Stomach (tissue), 4 donors: ENCODE measurements at regions not wholly inside any gene's neighbourhood (a gene's known extent, or its start where the extent isn't known, plus 50 kb on each side); places are given as distances from the start of the nearest gene placed in this dataset.

Experiments
- EP300 ChIP-seq: sonication (generic); formaldehyde crosslinking; IDR thresholded peaks from one replicate; pipeline ENCODE4 v1.6.1; 2017; ENCODE audit warnings: antibody characterized with exemption
- POLR2A ChIP-seq, 4 donors: fragments of 450-650 bp; IDR thresholded peaks; one replicate each; pipeline ENCODE4 v1.6.1; 2016; ENCODE audit warnings: antibody characterized with exemption in 4 of 4, control low read depth in 2 of 4, mild to moderate bottlenecking in 1 of 4, moderate library complexity in 1 of 4
- POLR2AphosphoS5 ChIP-seq, 3 donors: sonication (generic); formaldehyde crosslinking; IDR thresholded peaks; one replicate each; pipeline ENCODE4 v1.6.1; 2016; ENCODE audit warnings: antibody characterized with exemption in 3 of 3
- TF ChIP-seq, protein P1 (sequence below), 7 experiments: fragments of 450-650 bp in 4 of 7; fragments of 200-600 bp in 3 of 7; sonication (generic) in 3 of 7; IDR thresholded peaks; one replicate each; pipeline ENCODE4 v1.5.1; 2016 to 2019; ENCODE audit warnings: antibody characterized with exemption in 7 of 7, control low read depth in 2 of 7, mild to moderate bottlenecking in 1 of 7

DNA sequence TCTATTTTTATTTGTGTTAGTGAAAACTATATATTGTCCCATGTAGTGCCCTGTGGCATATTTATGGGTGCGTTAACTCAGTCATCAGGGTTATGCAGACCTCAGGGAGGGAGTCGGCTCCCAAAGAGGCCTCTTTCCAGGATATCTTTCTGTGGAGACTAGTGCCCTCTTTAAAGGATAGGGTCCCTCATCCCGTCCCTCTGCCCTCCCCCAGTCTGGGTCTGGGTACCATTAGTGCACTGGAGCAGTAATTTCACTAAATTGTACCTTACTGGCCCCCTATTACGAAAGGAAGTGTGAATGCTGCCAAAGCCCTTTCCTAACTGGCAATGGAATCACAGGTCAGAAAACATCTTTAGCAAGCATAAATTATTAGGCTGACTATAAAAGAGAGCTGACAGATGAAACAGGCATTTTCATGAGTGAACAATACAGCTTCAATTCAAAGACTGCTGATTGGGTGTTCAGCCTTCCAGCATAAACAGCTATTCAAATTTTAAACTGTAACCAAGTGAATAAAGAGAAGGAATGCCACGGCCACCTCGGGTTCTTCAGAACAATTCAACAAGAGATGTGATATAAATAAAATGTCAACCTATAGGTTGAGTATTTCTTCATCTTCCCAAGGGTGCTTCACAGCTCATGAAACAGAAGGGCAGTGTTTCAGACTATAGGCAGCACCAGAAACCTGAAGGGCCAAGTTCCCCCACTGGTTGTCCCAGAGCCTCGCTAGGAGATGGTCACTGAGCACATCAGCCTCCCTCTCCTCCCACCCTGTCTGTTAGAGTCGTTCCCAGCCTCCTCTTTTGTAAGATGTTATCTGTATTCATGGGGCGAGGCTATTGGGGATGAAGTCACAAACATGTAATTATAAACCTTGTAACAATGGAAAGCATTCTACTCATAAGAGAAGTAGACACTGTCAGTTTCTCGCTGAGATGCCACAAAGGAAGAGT, 318.7 kb downstream of the TMEM161B start:
- TF ChIP-seq POLR2AphosphoS5 (IDR thresholded peaks at IDR 0.05) (no peak), POLR2A (IDR thresholded peaks at IDR 0.05) (no peak), EP300 (no peak)
- TF ChIP-seq, protein P1, sequence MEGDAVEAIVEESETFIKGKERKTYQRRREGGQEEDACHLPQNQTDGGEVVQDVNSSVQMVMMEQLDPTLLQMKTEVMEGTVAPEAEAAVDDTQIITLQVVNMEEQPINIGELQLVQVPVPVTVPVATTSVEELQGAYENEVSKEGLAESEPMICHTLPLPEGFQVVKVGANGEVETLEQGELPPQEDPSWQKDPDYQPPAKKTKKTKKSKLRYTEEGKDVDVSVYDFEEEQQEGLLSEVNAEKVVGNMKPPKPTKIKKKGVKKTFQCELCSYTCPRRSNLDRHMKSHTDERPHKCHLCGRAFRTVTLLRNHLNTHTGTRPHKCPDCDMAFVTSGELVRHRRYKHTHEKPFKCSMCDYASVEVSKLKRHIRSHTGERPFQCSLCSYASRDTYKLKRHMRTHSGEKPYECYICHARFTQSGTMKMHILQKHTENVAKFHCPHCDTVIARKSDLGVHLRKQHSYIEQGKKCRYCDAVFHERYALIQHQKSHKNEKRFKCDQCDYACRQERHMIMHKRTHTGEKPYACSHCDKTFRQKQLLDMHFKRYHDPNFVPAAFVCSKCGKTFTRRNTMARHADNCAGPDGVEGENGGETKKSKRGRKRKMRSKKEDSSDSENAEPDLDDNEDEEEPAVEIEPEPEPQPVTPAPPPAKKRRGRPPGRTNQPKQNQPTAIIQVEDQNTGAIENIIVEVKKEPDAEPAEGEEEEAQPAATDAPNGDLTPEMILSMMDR (IDR thresholded peaks at IDR 0.05), result no peak
